ELF-1 (cell line): ENCODE measurements at regions not wholly inside any gene's neighbourhood (a gene's known extent, or its start where the extent isn't known, plus 50 kb on each side); places are given as distances from the start of the nearest gene placed in this dataset.
"Not testable (repeated sequence)": the region's sequence is repeated elsewhere in the genome, so short reads cannot be mapped to it uniquely, and the experiment has no call there.

Experiments
- DNase-seq: peaks from one replicate; pipeline ENCODE4 v3.0.0-alpha.2; 2016; ENCODE audit warnings: low read depth, low spot score

- DNase-seq: no peak
These were observed 119.7 kb downstream of the DTL start for GRCh38 chr1:212155219-212155618.

- DNase-seq: no peak
These were observed 121.7 kb downstream of the DTL start for GRCh38 chr1:212157252-212157651.

- DNase-seq: no peak
These were observed 123.6 kb downstream of the DTL start for GRCh38 chr1:212158912-212159796.

- DNase-seq: no peak
These were observed 123.9 kb upstream of the PPP2R5A start for GRCh38 chr1:212161231-212161781.

GRCh38 chr1:212162635-212163034, 122.6 kb upstream of the PPP2R5A start:
- DNase-seq: no peak

- DNase-seq: no peak
These were observed 120.9 kb upstream of the PPP2R5A start for GRCh38 chr1:212164095-212164872.

- no peak for DNase-seq
These were observed 119.0 kb upstream of the PPP2R5A start for GRCh38 chr1:212166244-212166643.

- no peak for DNase-seq
These were observed 118.6 kb upstream of the PPP2R5A start for GRCh38 chr1:212166644-212167043.

GRCh38 chr1:212167098-212167497, 118.1 kb upstream of the PPP2R5A start:
- no peak for DNase-seq

- DNase-seq: no peak
These were observed 111.6 kb upstream of the PPP2R5A start for GRCh38 chr1:212173567-212173966.

GRCh38 chr1:212174295-212174694, 110.9 kb upstream of the PPP2R5A start:
- DNase-seq: not testable (repeated sequence)

- DNase-seq: no peak
These were observed 107.7 kb upstream of the PPP2R5A start for GRCh38 chr1:212177542-212177941.

- no peak for DNase-seq
These were observed 106.4 kb upstream of the PPP2R5A start for GRCh38 chr1:212178851-212179250.

GRCh38 chr1:212179394-212180076, 105.7 kb upstream of the PPP2R5A start:
- no peak for DNase-seq

GRCh38 chr1:212181015-212181882, 104.0 kb upstream of the PPP2R5A start:
- DNase-seq: no peak

- DNase-seq: no peak
These were observed 103.0 kb upstream of the PPP2R5A start for GRCh38 chr1:212182171-212182570.

- DNase-seq: no peak
These were observed 102.6 kb upstream of the PPP2R5A start for GRCh38 chr1:212182579-212182978.

GRCh38 chr1:212186427-212187207, 98.6 kb upstream of the PPP2R5A start:
- no peak for DNase-seq

GRCh38 chr1:212188599-212189351, 96.4 kb upstream of the PPP2R5A start:
- DNase-seq: no peak
